ENCODE measurements at regions not wholly inside any gene's neighbourhood (a gene's known extent, or its start where the extent isn't known, plus 50 kb on each side); places are given as distances from the start of the nearest gene placed in this dataset.
"Not testable (repeated sequence)": the region's sequence is repeated elsewhere in the genome, so short reads cannot be mapped to it uniquely, and the experiment has no call there.

GRCh38 chr5:94102849-94103248 lies 361.4 kb upstream of the POU5F2 start:
- H3K27me3 ChIP-seq: no peaks in the 10 kb centered on the region
- H3K36me3 ChIP-seq: no peaks in the 10 kb centered on the region
- peaks cover 0 to 10% of the 10 kb centered on the region in 2 donors for H3K9me3 ChIP-seq
- DNase-seq: no peak
- no peaks in the 10 kb centered on the region for H3K4me1 ChIP-seq
- intact Hi-C loops (cut with DNase I; ENCODE audit: low total_unique reads): no loop called here
- TF ChIP-seq CTCF (IDR thresholded peaks at IDR 0.05): no peak
- no peak for TF ChIP-seq POLR2A (IDR thresholded peaks at IDR 0.05)
- no peak overlapping the region for H3K27ac ChIP-seq
- no peak overlapping the region for H3K4me3 ChIP-seq

- H3K9me3 ChIP-seq; H3K4me1 ChIP-seq; H3K36me3 ChIP-seq; intact Hi-C loops (cut with DNase I; ENCODE audit: low total_unique reads); H3K4me3 ChIP-seq; DNase-seq; H3K27me3 ChIP-seq; H3K27ac ChIP-seq: not testable (repeated sequence)
Measured at GRCh38 chr5:94097384-94097783, 356.0 kb upstream of the POU5F2 start.

GRCh38 chr5:94094793-94095441 lies 353.5 kb upstream of the POU5F2 start:
- Histone ChIP-seq H3K4me1 (no peaks in the 10 kb centered on the region), H3K36me3 (no peaks in the 10 kb centered on the region), H3K4me3 (no peak overlapping the region), H3K27me3 (no peaks in the 10 kb centered on the region), H3K9me3 (no peaks in the 10 kb centered on the region), H3K27ac (no peak overlapping the region)
- intact Hi-C loops (cut with DNase I; ENCODE audit: low total_unique reads): no loop called here
- TF ChIP-seq CTCF (IDR thresholded peaks at IDR 0.05): no peak
- no peak for TF ChIP-seq POLR2A (IDR thresholded peaks at IDR 0.05)
- DNase-seq: no peak

- Histone ChIP-seq H3K4me3 (no peak overlapping the region), H3K36me3 (no peaks in the 10 kb centered on the region)
- intact Hi-C loops (cut with DNase I; ENCODE audit: low total_unique reads): no loop called here
Measured at GRCh38 chr5:94093300-94093699, 351.9 kb upstream of the POU5F2 start.

GRCh38 chr5:94086635-94087034 lies 345.2 kb upstream of the POU5F2 start:
- DNase-seq; H3K27me3 ChIP-seq; H3K36me3 ChIP-seq; H3K27ac ChIP-seq; H3K4me3 ChIP-seq; H3K4me1 ChIP-seq; intact Hi-C loops (cut with DNase I; ENCODE audit: low total_unique reads); H3K9me3 ChIP-seq: not testable (repeated sequence)

More at GRCh38 chr5:94093300-94093699, 351.9 kb upstream of the POU5F2 start:
- Histone ChIP-seq H3K27me3 (no peaks in the 10 kb centered on the region), H3K9me3 (no peaks in the 10 kb centered on the region), H3K27ac (no peak overlapping the region), H3K4me1 (no peaks in the 10 kb centered on the region)
- DNase-seq: no peak
- no peak for TF ChIP-seq POLR2A (IDR thresholded peaks at IDR 0.05)

GRCh38 chr5:94086194-94086593 lies 344.8 kb upstream of the POU5F2 start:
- TF ChIP-seq POLR2A (IDR thresholded peaks at IDR 0.05) (no peak), CTCF (IDR thresholded peaks at IDR 0.05) (no peak)
- no peaks in the 10 kb centered on the region for H3K9me3 ChIP-seq
- no peaks in the 10 kb centered on the region for H3K27me3 ChIP-seq
- no peaks in the 10 kb centered on the region for H3K4me1 ChIP-seq
- no peak for DNase-seq
- no peak overlapping the region for H3K27ac ChIP-seq
- no peaks in the 10 kb centered on the region for H3K36me3 ChIP-seq
- no peak overlapping the region for H3K4me3 ChIP-seq
- intact Hi-C loops (cut with DNase I; ENCODE audit: low total_unique reads): no loop called here

- Histone ChIP-seq H3K27ac (no peak overlapping the region), H3K9me3 (no peaks in the 10 kb centered on the region), H3K4me3 (no peak overlapping the region), H3K4me1 (no peaks in the 10 kb centered on the region), H3K36me3 (no peaks in the 10 kb centered on the region), H3K27me3 (no peaks in the 10 kb centered on the region)
- TF ChIP-seq CTCF (IDR thresholded peaks at IDR 0.05) (no peak), POLR2A (IDR thresholded peaks at IDR 0.05) (no peak)
- intact Hi-C loops (cut with DNase I; ENCODE audit: low total_unique reads): no loop called here
- DNase-seq: no peak
Measured at GRCh38 chr5:94082405-94082804, 341.0 kb upstream of the POU5F2 start.

All from uterus (tissue), 3 donors.